ENCODE measurements at regions not wholly inside any gene's neighbourhood (a gene's known extent, or its start where the extent isn't known, plus 50 kb on each side); places are given as distances from the start of the nearest gene placed in this dataset.

- no peak for DNase-seq (ENCODE audit: low spot score)
- Histone ChIP-seq H3K27ac (ENCODE audit: low read depth in 1 of 2, low read length in 2 of 2) (peak overlapping the region in 1 of 2 donors; percentile 74), H3K36me3 (ENCODE audit: control insufficient read depth in 4 of 4, insufficient read depth in 3 of 4, low read depth in 1 of 4, low read length in 3 of 4) (no peaks in the 10 kb centered on the region), H3K4me1 (ENCODE audit: control insufficient read depth in 4 of 4, insufficient read depth in 4 of 4, low read length in 3 of 4) (peaks cover 12 to 23% (median 19%) of the 10 kb centered on the region in 4 donors), H3K9me3 (ENCODE audit: control insufficient read depth in 4 of 4, low read length in 3 of 4) (peaks cover 0 to 7% (median 5%) of the 10 kb centered on the region in 4 donors), H3K4me3 (ENCODE audit: low read depth in 1 of 3, low read length in 3 of 3) (no peak overlapping the region), H3K9ac (ENCODE audit: low read depth in 1 of 2, low read length in 2 of 2) (no peak overlapping the region), H3K27me3 (ENCODE audit: control insufficient read depth in 4 of 4, insufficient read depth in 4 of 4, low read length in 3 of 4) (no peaks in the 10 kb centered on the region)
- 99% methylated on average over 8 of the region's 8 CpGs for WGBS
- TF ChIP-seq RAD21 (IDR thresholded peaks at IDR 0.05): no peak
- TF ChIP-seq EGR1 (IDR thresholded peaks at IDR 0.05; ENCODE audit: low read depth in 2 of 2): no peak
- TF ChIP-seq MAX (IDR thresholded peaks at IDR 0.05): no peak
These were observed 147.9 kb upstream of the ID2 start for GRCh38 chr2:8533923-8534322.

DNA sequence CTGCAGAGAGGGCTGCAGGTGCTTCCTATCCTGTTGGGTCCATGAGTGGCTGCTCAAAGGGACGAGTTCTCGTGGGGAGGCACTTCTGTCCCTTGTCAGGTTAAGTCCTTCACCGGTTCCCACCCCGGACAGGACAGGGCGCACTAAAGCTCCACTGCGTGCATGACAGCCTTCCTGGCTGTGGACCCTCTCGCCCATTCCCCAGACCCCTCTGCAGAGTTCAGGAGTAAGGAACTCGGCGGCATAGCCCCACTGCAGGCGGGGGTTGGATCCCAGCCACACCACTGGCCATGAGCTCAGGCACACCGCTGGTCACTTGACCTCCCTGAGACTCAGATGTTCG, 147.5 kb upstream of the ID2 start:
- Histone ChIP-seq H3K9ac (ENCODE audit: low read depth in 1 of 2, low read length in 2 of 2) (no peak overlapping the region), H3K27ac (ENCODE audit: low read depth in 1 of 2, low read length in 2 of 2) (peak overlapping the region; percentile 74 to 76), H3K4me1 (ENCODE audit: control insufficient read depth in 4 of 4, insufficient read depth in 4 of 4, low read length in 3 of 4) (peaks cover 12 to 26% (median 20%) of the 10 kb centered on the region in 4 donors), H3K36me3 (ENCODE audit: control insufficient read depth in 4 of 4, insufficient read depth in 3 of 4, low read depth in 1 of 4, low read length in 3 of 4) (no peaks in the 10 kb centered on the region), H3K4me3 (ENCODE audit: low read depth in 1 of 3, low read length in 3 of 3) (no peak overlapping the region), H3K9me3 (ENCODE audit: control insufficient read depth in 4 of 4, low read length in 3 of 4) (peaks cover 0 to 7% (median 5%) of the 10 kb centered on the region in 4 donors), H3K27me3 (ENCODE audit: control insufficient read depth in 4 of 4, insufficient read depth in 4 of 4, low read length in 3 of 4) (no peaks in the 10 kb centered on the region)
- no peak for DNase-seq (ENCODE audit: low spot score)
- TF ChIP-seq FOXA2 (IDR thresholded peaks at IDR 0.05) (no peak), JUND (IDR thresholded peaks at IDR 0.05) (no peak), ZBTB33 (IDR thresholded peaks at IDR 0.05) (no peak), CTCF (IDR thresholded peaks at IDR 0.05; ENCODE audit: low read depth, low read length, missing input control) (no peak), ATF3 (IDR thresholded peaks at IDR 0.05) (no peak), HNF4G (IDR thresholded peaks at IDR 0.05) (no peak), SP1 (IDR thresholded peaks at IDR 0.05) (no peak), NR2F2 (IDR thresholded peaks at IDR 0.05) (no peak), RAD21 (IDR thresholded peaks at IDR 0.05) (no peak), MAX (IDR thresholded peaks at IDR 0.05) (no peak), TAF1 (conservative IDR thresholded peaks at IDR 0.05) (no peak), RXRA (IDR thresholded peaks at IDR 0.05) (no peak), YY1 (IDR thresholded peaks at IDR 0.05) (no peak), FOXA1 (IDR thresholded peaks at IDR 0.05) (no peak), EGR1 (IDR thresholded peaks at IDR 0.05; ENCODE audit: low read depth in 2 of 2) (no peak), GABPA (IDR thresholded peaks at IDR 0.05 in 1 of 2, conservative IDR thresholded peaks at IDR 0.05 in 1 of 2) (no peak), HNF4A (conservative IDR thresholded peaks at IDR 0.05) (no peak)
- TF ChIP-seq, protein P1, sequence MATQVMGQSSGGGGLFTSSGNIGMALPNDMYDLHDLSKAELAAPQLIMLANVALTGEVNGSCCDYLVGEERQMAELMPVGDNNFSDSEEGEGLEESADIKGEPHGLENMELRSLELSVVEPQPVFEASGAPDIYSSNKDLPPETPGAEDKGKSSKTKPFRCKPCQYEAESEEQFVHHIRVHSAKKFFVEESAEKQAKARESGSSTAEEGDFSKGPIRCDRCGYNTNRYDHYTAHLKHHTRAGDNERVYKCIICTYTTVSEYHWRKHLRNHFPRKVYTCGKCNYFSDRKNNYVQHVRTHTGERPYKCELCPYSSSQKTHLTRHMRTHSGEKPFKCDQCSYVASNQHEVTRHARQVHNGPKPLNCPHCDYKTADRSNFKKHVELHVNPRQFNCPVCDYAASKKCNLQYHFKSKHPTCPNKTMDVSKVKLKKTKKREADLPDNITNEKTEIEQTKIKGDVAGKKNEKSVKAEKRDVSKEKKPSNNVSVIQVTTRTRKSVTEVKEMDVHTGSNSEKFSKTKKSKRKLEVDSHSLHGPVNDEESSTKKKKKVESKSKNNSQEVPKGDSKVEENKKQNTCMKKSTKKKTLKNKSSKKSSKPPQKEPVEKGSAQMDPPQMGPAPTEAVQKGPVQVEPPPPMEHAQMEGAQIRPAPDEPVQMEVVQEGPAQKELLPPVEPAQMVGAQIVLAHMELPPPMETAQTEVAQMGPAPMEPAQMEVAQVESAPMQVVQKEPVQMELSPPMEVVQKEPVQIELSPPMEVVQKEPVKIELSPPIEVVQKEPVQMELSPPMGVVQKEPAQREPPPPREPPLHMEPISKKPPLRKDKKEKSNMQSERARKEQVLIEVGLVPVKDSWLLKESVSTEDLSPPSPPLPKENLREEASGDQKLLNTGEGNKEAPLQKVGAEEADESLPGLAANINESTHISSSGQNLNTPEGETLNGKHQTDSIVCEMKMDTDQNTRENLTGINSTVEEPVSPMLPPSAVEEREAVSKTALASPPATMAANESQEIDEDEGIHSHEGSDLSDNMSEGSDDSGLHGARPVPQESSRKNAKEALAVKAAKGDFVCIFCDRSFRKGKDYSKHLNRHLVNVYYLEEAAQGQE (IDR thresholded peaks at IDR 0.05): no peak
- 78% methylated on average over 12 of the region's 12 CpGs for WGBS
